Prostate gland (tissue), 2 donors: ENCODE measurements at regions not wholly inside any gene's neighbourhood (a gene's known extent, or its start where the extent isn't known, plus 50 kb on each side); places are given as distances from the start of the nearest gene placed in this dataset.

Source experiments
- DNase-seq: peaks from one replicate; pipeline ENCODE4 v3.0.0-alpha.2; 2019; ENCODE audit warnings: low spot score
- H3K27ac ChIP-seq, 2 donors: fragments of 200-600 bp; sonication (generic); 2 replicates each; pipeline ENCODE4 v1.5.1; 2017 to 2019
- H3K27me3 ChIP-seq: fragments of 200-600 bp; sonication (generic); replicated peaks from 2 replicates; pipeline ENCODE4 v1.5.1; 2019; ENCODE audit not compliant: insufficient read depth
- H3K36me3 ChIP-seq, 2 donors: fragments of 200-600 bp; sonication (generic); 1 replicate in 1 of 2; 2 replicates in 1 of 2; pipeline versions ENCODE4 v1.5.1 to v1.8.1; 2017 to 2019
- H3K4me1 ChIP-seq: fragments of 200-600 bp; sonication (generic); replicated peaks from 2 replicates; pipeline ENCODE4 v1.5.1; 2019
- H3K4me3 ChIP-seq, 2 donors: fragments of 200-600 bp; sonication (generic); 2 replicates each; pipeline ENCODE4 v1.5.1; 2017 to 2019
- H3K9me3 ChIP-seq: fragments of 200-600 bp; sonication (generic); 2 replicates; pipeline ENCODE4 v1.5.1; 2017
- CTCF ChIP-seq, 4 experiments: fragments of 200-600 bp in 2 of 4; fragments of 450-650 bp in 2 of 4; sonication (generic) in 2 of 4; IDR thresholded peaks; 1 replicate in 3 of 4; 2 replicates in 1 of 4; pipeline ENCODE4 v1.5.1; 2016 to 2019; ENCODE audit warnings: antibody characterized with exemption in 4 of 4, mild to moderate bottlenecking in 2 of 4, moderate library complexity in 2 of 4
- POLR2A ChIP-seq: fragments of 450-650 bp; IDR thresholded peaks from one replicate; pipeline ENCODE4 v1.6.1; 2016; ENCODE audit warnings: antibody characterized with exemption, mild to moderate bottlenecking
- POLR2AphosphoS5 ChIP-seq: sonication (generic); formaldehyde crosslinking; IDR thresholded peaks from one replicate; pipeline ENCODE4 v1.6.1; 2017; ENCODE audit warnings: antibody characterized with exemption
- WGBS: methylation state at CpG from one replicate; pipeline ENCODE4 v1.1.5; 2018; 5-methylcytosine and 5-hydroxymethylcytosine counted together
- intact Hi-C: fragments of 100-400 bp; cut with DNase I; formaldehyde crosslinking; loops from one replicate; pipeline ENCODE4 v1.14.2; 2022

DNA sequence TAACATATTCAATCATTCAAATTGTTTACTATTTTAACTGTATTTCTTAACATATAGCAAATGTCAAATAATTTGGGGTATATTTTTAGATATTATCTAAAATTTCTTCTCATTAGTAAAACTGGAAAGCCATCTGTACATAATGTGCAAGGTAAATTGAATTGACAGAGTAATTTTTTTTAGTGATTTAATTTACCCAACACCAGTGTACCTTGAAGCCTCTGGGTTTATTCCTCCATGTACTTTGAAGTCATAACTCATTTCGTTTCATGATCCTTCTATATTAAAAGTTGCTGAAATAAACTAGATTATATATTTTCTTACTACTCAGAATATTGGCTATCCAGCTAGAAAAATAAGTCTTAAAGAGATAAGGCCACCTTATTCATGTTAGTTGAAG, 674.9 kb downstream of the PRR16 start:
- TF ChIP-seq POLR2A (no peak), POLR2AphosphoS5 (no peak), CTCF (IDR thresholded peaks at IDR 0.05) (no peak)
- intact Hi-C loops = no loop called here
- Histone ChIP-seq H3K36me3 (no peaks in the 10 kb centered on the region), H3K4me3 (no peak overlapping the region), H3K27ac (no peak overlapping the region), H3K4me1 (no peaks in the 10 kb centered on the region), H3K9me3 (no peaks in the 10 kb centered on the region), H3K27me3 (no peaks in the 10 kb centered on the region)
- WGBS = 76% methylated on average over 1 of the region's 1 CpG
- no peak for DNase-seq

DNA sequence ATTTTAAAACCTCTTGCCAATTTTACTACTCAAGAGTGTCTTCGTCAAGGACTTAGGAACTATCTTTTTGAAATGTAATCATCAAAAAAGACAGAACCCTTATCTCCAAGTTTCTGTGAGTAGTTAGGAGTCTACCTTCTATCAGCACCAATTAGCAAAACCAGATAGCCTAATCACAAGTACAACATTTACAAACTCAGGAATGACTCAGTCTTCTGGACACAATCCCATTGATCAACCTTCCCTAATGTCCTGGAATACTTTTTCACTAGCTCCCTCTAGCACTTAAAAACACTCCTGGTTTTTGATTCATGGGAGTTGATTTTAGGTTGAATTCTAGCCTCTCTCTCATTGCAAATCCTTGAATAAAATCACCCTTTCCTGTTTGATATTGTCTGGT, 680.7 kb downstream of the PRR16 start:
- DNase-seq = no peak

GRCh38 chr5:121151534-121151933, 687.4 kb downstream of the PRR16 start:
- no peak overlapping the region for H3K4me3 ChIP-seq
- no peak overlapping the region for H3K27ac ChIP-seq
- no peaks in the 10 kb centered on the region for H3K4me1 ChIP-seq
- H3K9me3 ChIP-seq = no peaks in the 10 kb centered on the region
- 84% methylated on average over 2 of the region's 2 CpGs for WGBS
- DNase-seq = no peak
- H3K36me3 ChIP-seq = no peaks in the 10 kb centered on the region
- intact Hi-C loops = no loop called here
- H3K27me3 ChIP-seq = no peaks in the 10 kb centered on the region
- TF ChIP-seq CTCF (IDR thresholded peaks at IDR 0.05) = no peak
- no peak for TF ChIP-seq POLR2AphosphoS5
- no peak for TF ChIP-seq POLR2A

More for the DNA sequence above, 680.7 kb downstream of the PRR16 start:
- intact Hi-C loops = no loop called here
- no peaks in the 10 kb centered on the region for H3K9me3 ChIP-seq
- 61% methylated on average over 1 of the region's 1 CpG for WGBS
- TF ChIP-seq CTCF (IDR thresholded peaks at IDR 0.05) (no peak), POLR2A (no peak), POLR2AphosphoS5 (no peak)
- H3K4me1 ChIP-seq = no peaks in the 10 kb centered on the region
- H3K27ac ChIP-seq = no peak overlapping the region
- no peak overlapping the region for H3K4me3 ChIP-seq
- H3K27me3 ChIP-seq = no peaks in the 10 kb centered on the region
- H3K36me3 ChIP-seq = no peaks in the 10 kb centered on the region

- Histone ChIP-seq H3K27ac (no peak overlapping the region), H3K27me3 (no peaks in the 10 kb centered on the region), H3K36me3 (no peaks in the 10 kb centered on the region), H3K9me3 (no peaks in the 10 kb centered on the region), H3K4me3 (no peak overlapping the region), H3K4me1 (no peaks in the 10 kb centered on the region)
- TF ChIP-seq POLR2A (no peak), CTCF (IDR thresholded peaks at IDR 0.05) (no peak), POLR2AphosphoS5 (no peak)
- intact Hi-C loops = no loop called here
- no peak for DNase-seq
These were observed 688.3 kb downstream of the PRR16 start for GRCh38 chr5:121152411-121152810.

- no peak for DNase-seq
- Histone ChIP-seq H3K27ac (no peak overlapping the region), H3K4me1 (no peaks in the 10 kb centered on the region), H3K4me3 (no peak overlapping the region), H3K9me3 (no peaks in the 10 kb centered on the region), H3K27me3 (no peaks in the 10 kb centered on the region), H3K36me3 (no peaks in the 10 kb centered on the region)
- intact Hi-C loops = no loop called here
- TF ChIP-seq POLR2AphosphoS5 (no peak), CTCF (IDR thresholded peaks at IDR 0.05) (no peak), POLR2A (no peak)
- 68% methylated on average over 1 of the region's 1 CpG for WGBS
These were observed 692.5 kb downstream of the PRR16 start for GRCh38 chr5:121156565-121156964.
